ENCODE measurements at regions not wholly inside any gene's neighbourhood (a gene's known extent, or its start where the extent isn't known, plus 50 kb on each side); places are given as distances from the start of the nearest gene placed in this dataset.

DNA sequence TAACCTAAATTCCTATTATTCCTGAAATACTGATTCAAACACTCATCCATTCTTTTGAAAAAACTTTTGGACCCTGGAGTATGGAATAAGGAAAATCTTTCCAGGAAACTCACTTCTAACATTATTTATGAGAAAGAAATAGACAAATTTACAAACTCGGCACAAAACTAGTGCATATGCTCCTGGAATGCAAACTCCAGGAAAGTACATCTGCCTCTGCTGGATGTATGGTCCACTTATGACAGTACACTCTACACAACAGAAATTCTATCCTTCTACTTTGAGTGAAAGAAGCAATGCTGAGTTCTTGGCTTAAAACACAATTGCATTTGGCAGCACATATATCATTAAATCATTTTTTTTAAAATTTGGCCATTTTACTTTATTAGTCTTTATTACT is 700.5 kb upstream of the STXBP6 start:
- H3K9me3 ChIP-seq: no peaks in the 10 kb centered on the region
- H3K4me3 ChIP-seq: no peak overlapping the region
- H3K36me3 ChIP-seq: no peaks in the 10 kb centered on the region
- TF ChIP-seq EP300 (IDR thresholded peaks at IDR 0.05) (no peak), POLR2A (IDR thresholded peaks at IDR 0.05; ENCODE audit: low read depth) (no peak), POLR2AphosphoS5 (IDR thresholded peaks at IDR 0.05) (no peak)
- TF ChIP-seq, protein P1, sequence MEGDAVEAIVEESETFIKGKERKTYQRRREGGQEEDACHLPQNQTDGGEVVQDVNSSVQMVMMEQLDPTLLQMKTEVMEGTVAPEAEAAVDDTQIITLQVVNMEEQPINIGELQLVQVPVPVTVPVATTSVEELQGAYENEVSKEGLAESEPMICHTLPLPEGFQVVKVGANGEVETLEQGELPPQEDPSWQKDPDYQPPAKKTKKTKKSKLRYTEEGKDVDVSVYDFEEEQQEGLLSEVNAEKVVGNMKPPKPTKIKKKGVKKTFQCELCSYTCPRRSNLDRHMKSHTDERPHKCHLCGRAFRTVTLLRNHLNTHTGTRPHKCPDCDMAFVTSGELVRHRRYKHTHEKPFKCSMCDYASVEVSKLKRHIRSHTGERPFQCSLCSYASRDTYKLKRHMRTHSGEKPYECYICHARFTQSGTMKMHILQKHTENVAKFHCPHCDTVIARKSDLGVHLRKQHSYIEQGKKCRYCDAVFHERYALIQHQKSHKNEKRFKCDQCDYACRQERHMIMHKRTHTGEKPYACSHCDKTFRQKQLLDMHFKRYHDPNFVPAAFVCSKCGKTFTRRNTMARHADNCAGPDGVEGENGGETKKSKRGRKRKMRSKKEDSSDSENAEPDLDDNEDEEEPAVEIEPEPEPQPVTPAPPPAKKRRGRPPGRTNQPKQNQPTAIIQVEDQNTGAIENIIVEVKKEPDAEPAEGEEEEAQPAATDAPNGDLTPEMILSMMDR (IDR thresholded peaks at IDR 0.05): no peak
- WGBS: 74% methylated on average over 1 of the region's 1 CpG
- H3K4me1 ChIP-seq: no peaks in the 10 kb centered on the region
- no peaks in the 10 kb centered on the region for H3K27me3 ChIP-seq
- no peak overlapping the region for H3K27ac ChIP-seq (replicated peaks in 1 of 4)
- intact Hi-C loops (cut with DNase I): no loop called here
- DNase-seq (ENCODE audit: extremely low spot score): no peak

Small RNAs in the stretch of these regions (small RNA-seq; reads per million reads assigned to genes)
- gene RF00440: 0 reads per million in 3 donors

Measured in esophagus muscularis mucosa (tissue), 4 donors.